COLO668 (cell line): ENCODE measurements at regions not wholly inside any gene's neighbourhood (a gene's known extent, or its start where the extent isn't known, plus 50 kb on each side); places are given as distances from the start of the nearest gene placed in this dataset.

Experiments used
- DNase-seq: peaks from one replicate; lab custom pipeline; 2025; ENCODE audit not compliant: unreplicated experiment; lab: John Stamatoyannopoulos, UW

DNA sequence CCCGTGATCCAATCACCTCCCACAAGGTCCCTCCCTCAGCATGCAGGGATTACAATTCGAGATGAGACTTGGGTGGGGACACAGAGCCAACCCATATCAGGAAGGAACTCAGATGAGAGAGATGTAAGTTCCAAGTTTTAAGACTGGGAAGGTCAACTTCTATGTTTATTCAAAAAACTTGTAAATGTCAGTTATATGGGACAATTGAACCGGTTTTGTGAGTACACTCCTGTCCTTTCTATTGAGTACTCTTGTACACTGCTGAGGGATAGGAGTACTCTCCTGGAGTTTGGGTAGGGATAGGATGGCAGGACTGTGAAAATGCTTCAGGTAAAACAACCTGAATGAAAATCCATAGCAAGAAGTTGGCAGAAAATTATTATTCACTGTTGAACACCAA is 239.1 kb downstream of the ZNF674 start:
- DNase-seq: no peak

DNA sequence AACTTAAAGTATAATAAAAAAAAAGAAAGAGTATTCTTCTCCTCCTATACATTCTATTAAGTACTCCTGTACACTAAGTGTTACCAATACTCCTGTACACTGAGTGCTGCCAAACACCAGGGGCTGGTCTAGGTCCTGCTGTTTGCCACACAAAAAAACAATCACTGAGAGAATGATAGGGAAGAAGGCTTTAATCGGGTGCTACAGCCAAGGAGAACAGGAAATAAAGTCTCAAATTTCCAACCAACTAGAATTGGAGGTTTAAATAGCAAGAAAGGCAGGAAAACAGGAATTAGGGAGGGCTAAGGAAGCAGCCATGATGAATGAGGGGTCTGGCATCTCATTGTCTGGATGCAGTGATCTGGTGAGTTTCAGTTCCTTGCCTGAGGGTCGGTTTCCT is 239.8 kb downstream of the ZNF674 start:
- no peak for DNase-seq

DNA sequence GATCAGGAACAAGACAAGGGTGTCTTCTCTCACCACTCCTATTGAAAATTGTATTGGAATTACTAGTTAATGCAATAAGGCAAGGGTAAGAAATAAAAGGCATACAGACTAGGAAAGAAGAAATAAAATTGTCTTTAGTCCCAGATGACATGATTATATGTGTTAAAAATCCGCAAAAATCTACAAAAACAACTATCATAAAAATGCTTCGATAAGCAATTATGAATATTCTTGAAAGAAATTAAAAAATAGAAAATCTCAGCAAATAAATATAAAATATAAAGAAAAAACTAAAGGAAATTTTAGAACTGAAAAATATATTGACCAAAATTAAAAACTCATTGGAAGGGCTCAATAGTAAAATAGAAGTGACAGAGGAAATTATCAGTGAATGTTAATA is 243.3 kb downstream of the ZNF674 start:
- DNase-seq: no peak

DNA sequence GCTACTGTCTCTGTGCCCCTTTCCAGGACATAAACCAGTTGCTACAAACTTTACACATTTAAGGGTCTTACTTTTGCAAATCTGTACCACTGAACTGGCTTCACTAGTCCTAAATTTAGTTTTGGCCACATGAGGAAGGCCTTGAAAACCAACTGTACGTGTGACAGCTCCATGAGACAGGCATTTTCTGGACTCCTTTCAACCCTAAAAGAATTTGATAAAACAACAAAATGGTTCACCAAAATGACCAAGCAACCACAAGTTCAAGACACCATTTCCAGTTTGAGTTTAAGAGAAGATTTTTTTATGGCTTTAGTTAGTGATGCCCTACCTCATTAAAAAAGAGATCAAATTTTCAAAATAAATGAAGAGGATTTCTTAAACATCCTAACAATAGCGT is 246.4 kb downstream of the ZNF674 start:
- DNase-seq: no peak

DNA sequence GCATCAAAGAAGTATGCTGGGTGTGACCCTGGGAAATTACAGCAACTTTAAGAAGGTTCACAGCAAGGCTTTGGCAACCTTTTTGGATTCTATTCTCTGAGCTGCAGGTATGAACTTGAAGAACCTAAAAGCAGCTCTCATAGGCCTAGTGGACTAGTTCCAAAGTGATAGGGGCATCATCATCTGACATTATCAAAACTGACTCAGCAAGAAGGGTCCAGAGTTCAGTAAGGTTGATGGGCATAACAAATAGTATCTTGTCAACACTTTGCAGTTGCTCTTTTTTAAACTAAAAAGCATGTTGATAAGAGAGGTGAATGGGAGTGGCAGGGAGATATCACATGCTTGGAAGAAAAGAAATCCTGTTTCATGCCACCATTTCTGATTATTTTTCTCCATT is 249.3 kb downstream of the ZNF674 start:
- DNase-seq: no peak

DNA sequence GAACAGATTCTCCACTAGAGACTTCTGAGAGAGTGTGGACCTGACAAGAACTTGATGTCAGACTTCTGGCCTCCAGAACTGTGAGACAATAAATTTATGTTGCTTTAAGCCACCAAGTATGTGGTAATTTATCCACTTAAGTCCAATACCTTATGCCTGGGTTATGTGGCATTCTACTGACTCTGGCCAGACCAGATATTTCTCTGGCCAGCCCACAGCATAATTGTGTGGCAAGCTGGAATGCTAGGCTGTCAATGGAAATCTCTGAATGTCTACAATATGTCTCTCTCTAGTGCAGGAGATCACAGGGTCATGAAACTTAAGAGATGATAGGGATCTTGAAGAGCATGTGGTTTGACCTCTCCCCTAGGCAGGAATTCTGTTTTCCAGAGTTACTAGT is 251.0 kb downstream of the ZNF674 start:
- DNase-seq: no peak

DNA sequence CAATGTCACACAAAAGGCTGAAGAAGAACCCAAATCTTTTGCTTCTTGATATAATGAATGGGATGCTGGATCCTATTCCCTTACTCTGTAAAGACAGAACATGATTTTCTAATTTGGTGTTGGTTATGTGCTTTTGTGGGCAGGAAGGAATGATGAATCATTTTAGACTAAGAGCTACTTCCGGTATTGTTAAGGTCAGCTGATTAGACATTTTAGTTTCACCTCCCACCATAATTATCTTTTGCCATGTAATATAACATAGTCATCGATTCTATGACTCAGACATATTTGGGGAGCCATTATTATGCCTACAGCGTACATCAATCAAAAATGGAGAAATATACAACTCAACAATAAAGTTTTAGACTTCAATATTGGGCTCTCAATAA is 265.3 kb downstream of the ZNF674 start:
- no peak for DNase-seq

DNA sequence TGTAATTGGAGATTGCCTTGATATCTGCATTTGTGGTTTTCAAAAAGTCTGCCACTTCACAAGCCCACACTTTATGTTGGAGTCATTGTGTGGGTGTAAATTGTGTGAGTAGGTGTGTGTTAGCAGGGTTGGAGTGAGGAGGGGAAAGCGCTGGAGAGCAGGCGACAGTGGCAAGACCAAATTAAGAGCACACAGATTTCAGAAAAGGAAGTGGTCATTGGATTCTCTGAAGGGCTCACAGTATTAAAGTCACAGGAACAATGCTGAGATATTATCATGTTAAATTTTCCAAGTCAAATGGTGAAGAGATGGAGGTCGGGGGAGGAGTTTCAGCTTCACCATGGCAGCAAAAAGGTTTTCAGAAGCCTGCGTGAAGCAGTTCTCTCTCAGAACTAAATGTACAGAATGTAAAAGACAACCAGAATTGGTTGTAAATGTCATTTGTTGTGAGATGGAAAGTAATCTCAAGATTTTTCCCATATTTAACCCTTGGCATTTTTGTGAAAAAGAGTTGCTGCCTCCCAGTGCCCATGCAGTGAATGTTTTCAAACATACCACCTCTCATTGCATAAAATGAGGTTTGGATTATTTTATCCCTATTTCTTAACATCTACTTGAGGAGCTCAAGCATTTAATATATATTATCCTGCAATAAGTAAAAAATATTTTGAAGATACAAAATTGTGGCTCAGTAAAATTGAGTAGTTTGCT is 265.9 kb downstream of the ZNF674 start:
- no peak for DNase-seq

DNA sequence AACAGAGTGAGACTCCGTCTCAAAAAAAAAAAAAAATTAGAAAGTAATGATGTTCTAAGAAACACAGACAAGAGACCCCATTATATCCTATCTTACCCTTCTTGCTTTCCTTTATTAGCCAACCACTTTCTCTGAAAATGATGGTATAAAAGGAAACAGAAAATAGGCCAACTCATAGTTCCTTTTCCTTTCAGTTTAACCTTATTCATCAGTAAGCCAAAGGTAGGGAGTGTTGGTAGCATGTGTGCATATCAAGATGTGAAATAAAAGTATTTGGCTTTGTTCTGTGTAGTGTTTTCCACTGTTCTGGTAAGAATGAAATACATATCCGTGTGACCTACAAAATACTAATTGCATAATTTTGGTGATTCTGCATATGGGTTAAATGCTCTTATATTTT is 266.6 kb downstream of the ZNF674 start:
- no peak for DNase-seq

DNA sequence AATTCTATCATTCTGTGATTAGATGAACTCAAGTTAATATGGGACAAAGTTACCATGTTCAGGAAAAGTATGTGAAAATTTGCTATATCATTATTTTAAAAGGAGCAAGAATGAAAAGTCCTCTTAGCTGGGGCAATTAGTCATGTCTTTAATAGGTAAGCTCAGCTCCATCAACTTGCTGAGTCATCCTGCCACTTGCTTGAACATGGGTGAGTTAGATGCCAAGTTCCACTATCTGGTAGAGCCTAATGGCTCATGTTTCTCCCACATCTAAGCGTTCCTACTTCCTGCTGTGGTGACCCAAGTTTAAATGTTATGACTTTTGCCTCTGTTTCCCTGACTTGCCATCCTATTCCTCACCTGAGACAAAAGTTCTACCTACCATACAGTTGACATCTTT is 276.8 kb downstream of the ZNF674 start:
- no peak for DNase-seq

DNA sequence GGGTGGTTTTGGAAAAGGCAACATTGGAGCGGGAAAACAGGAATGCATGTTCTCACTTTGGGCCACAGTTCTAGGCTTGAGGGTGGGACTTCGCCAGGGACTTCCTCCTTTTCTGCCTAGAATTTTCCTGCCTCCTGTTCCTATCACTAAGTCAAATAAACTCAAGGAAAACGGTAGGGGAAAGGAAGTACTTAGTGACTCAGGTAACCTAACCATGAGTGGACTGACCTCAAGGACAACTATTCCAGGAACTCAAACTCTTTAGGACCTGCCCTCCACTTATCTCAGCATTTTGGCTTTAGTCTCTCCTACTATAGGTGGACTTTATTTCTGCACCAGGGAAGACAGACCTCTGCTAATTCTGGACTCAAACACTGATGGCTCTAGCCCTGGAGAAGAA is 281.7 kb downstream of the ZNF674 start:
- no peak for DNase-seq

DNA sequence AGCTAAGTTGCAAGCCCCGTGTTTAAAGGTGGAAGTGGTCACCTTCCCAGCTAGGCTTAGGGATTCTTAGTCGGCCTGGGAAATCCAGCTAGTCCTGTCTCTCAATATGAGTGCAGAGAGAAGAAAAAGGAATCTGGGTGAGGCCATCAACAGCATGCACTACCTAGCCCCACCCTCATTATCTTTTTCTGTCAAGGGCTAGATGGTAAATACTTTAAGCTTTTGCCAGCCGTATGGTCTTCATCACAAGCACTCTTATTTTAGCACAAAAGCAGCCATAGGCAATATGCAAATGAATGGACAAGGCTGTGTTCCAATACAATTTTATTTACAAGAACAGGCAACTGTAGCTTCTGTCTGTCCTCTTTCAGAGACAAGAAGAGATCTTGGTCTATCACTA is 282.9 kb downstream of the ZNF674 start:
- no peak for DNase-seq

DNA sequence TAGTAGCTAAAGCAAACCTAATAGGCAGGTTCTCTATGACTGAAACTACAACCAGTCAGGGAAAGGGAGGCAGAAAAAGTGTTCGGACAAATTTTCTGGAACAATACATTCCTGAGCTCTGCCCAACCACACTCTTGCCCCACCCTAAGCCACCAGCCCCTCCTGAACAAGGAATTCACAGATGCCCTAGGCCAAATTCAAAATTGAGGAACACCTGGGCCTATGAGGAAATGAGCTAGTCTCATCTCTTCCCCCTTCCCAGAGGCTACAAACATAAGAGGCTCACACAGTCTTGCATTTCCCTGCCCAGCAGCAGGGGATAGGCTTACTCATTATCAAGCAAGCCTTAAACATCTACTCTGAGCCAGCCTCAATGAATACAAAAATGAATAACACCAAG is 284.7 kb downstream of the ZNF674 start:
- no peak for DNase-seq

DNA sequence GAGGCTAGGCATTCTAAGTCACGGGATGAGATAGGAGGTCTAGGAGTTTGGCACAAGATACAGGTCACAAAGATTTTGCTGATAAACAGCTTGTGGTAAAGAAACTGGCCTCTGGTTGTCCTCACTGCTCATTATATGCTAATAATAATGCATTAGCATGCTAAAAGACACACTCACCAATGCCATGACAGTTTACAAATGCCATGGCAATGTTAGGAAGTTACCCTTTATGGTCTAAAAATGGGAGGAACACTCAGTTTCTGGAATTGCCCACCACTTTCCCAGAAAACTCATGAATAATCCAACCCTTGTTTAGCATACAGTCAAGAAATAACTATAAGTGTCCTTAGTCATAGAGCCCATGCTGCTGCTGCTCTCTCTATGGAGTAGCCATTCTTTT is 286.9 kb downstream of the ZNF674 start:
- DNase-seq: no peak

DNA sequence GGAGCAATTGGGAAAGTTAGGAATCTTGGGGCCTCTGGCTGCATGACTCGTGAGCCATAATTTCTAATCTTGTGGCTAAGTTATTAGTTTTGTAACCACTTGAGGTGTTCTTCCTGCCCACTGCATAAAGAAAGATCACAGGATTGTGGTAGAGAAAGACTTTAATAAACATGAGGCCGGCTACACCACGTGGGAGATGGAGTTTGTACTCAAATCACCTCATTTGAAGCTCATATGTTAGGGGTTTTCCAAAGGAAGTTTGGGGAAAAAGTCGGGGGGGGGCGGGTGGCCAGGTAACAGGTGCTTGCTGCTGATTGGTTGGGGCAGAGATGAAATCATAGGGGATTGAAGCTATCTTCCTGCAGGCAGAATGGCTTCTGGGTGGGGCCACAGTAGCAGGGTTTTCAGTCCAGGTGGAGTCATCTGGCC is 287.8 kb downstream of the ZNF674 start:
- DNase-seq: no peak

DNA sequence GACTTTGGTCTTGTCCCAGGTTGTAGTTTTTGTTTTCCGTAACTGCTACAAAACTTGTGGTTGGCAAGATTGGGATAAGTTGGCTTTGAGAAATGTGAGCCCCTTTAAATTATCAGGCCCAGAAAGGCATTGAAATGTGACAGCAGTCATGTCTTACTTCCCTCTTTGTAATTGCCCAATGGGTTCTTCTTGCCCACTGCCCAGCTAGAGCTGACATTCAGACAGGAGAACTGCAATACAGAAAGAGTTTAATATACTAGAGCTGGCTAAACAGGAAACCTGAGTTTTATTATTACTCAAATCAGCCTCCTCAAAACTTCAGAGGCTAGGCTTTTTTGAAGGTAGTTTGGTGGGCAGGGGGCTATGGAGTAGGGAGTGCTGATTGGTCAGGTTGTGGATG is 288.3 kb downstream of the ZNF674 start:
- DNase-seq: no peak

DNA sequence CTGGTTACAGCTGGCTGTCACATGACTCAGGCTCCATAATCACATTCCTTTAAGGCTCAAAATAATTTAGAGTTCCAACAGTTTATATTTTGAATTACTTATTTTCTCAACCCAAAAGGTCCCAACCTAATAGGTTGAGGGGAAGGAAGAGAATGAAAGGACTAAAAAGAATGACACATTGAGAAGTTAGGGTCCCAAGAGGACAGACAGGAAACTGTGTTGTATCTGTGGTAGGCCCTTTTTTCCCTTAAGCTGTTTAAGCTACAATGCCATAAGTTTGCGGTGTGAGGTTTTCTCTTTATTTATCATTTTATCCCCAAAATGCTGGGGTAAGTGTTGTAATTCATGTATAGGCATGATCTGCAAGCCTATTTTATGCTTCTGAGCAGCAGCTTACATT is 290.2 kb downstream of the ZNF674 start:
- no peak for DNase-seq

DNA sequence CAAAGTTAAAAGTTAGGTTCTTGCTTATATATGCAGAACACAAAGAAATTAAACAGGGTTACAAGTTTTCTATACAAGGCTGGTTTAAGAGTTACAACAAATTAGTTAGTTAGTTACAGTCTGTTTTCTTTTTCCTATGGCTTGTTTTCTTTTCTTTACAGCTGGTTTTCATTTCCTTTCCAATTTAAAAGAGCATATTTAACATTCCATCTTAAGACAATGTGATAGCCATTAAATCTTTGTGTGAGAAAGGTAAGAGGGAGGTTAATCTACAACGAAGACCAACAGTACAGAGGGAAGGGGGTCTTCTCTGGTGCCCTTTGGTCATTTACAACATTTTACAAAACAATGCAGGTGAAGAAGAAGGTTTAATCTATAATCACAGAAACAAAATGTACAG is 290.6 kb downstream of the ZNF674 start:
- DNase-seq: no peak

DNA sequence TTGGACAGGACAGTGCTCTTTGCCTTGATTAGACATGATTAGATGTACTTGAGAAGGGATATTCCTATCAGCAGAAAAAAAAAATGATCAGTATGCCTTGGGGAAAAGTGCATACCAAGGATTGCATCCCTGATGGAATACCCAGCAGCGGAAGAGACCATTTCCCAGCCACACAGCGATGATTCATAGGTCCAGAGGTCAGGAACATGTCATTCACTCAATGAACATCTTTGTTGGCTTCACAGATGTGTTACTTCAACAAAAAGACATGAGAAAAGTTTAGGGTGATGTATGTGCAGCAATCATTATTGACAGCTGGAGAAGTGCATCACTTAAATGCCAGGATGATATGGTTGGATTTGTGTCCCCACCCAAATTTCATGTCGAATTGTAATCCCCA is 293.5 kb downstream of the ZNF674 start:
- no peak for DNase-seq

DNA sequence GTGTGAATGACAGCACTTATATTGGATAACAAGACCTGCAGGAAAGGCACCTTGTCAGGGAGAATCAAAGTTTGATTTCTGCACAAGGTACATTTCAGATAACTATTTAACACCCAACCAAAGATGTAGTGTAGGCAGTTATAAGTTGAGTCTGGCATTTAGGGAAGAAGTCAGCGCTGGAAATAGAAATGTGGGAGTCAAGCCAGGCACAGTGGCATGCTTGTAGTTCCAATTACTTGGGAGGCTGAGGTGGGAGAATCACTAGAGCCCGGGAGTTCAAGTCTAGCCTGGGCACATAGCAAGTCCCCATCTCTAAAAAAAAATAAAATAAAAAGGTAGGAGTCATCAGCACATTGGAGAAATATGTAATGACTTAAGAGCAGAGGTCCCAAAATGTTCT is 295.1 kb downstream of the ZNF674 start:
- no peak for DNase-seq

DNA sequence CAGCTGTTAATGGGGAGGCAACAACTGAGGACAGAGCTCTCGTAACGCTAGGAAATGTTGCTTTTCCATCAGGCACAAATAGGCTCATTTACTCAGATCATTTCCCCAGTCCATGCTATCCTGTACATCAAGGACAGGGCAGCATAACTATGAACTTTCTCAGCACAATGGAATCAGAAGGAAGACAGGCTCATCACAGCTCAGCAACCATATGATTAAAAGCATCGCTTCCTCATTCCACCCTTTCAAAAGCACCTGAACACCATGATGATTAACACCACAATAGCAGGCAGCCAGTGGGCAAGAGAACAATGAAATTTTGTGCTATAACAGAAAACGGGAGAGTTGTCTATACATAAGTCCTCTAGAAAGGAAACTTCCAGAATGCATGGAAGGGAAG is 297.8 kb downstream of the ZNF674 start:
- DNase-seq: no peak

DNA sequence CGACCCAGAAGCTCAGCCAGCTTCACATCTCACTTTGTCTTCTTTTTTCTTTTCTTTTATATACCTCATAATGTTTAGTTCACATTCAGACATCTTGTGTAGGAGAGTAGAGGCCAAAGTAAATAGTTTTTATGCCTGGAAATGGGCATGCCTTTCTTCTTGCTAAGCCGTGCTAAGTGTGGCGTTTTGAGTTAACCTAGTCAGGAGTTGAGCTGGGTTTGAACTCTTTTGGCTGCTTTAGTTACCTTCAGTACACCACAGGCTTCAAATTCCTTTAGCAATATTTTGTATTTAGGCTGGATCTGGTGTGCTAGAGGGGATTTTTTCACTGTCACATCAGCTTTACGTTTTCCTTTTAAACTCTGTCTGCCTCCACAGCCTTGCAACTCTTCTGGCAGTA is 300.8 kb downstream of the ZNF674 start:
- DNase-seq: no peak

DNA sequence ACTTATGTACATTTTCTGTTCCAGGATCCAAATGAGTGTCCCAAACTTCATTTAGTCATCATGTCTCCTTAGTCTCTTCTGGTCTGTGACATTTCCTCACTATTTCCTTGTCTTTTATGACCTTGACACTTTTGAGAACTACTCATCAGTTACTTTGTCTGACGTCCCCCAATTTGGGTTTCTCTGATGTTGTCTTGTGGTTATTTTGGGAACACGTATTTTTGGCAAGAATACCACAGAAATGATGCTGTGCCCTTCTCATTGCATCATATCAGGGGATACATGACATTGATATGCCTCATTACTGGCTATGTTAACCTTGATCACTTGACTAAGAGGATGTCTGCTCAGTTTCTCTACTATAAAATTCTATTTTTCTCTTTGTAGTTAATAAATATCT is 308.8 kb downstream of the ZNF674 start:
- no peak for DNase-seq

DNA sequence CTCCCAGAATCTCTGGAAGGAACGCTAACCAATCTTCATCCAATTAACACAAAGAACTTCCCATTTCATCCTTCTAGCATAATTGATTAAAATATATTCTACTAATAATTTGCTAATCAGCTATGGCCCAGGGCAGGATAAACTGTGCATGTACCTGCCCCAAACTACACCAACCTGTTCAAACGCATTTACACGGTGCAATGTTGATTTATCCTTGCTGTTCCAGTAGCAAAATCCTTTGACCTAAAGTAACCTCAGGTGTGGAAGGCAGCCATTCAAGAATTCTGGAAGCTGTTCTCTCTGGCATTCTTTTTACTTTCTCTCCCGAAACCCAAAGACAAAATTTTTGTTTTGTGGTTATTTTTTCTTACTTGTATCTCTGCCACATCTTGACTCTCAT is 309.4 kb downstream of the ZNF674 start:
- DNase-seq: no peak
